22Rv1 (cell line): ENCODE measurements at regions not wholly inside any gene's neighbourhood (a gene's known extent, or its start where the extent isn't known, plus 50 kb on each side); places are given as distances from the start of the nearest gene placed in this dataset.

ENCODE experiments used
- H3K27ac ChIP-seq: fragments of 450-650 bp; 2 replicates; pipeline ENCODE4 v1.5.1; 2017
- CTCF ChIP-seq: fragments of 450-650 bp; IDR thresholded peaks from 2 replicates; pipeline ENCODE4 v1.5.1; 2017; ENCODE audit warnings: mild to moderate bottlenecking
- ZFX ChIP-seq: fragments of 450-650 bp; IDR thresholded peaks from 2 replicates; pipeline ENCODE4 v1.6.1; 2017; ENCODE audit warnings: antibody characterized with exemption, borderline replicate concordance

- no peak overlapping the region for H3K27ac ChIP-seq
- no peak for TF ChIP-seq CTCF
- no peak for TF ChIP-seq ZFX
These were observed 309.7 kb downstream of the SEC16B start for GRCh38 chr1:177660188-177660587.

GRCh38 chr1:177659281-177659680 lies 310.6 kb downstream of the SEC16B start:
- no peak overlapping the region for H3K27ac ChIP-seq
- no peak for TF ChIP-seq CTCF
- TF ChIP-seq ZFX, result no peak

- no peak for TF ChIP-seq CTCF
- TF ChIP-seq ZFX, result no peak
- no peak overlapping the region for H3K27ac ChIP-seq
These were observed 313.3 kb downstream of the SEC16B start for GRCh38 chr1:177656598-177656997.

- peak overlapping the region; percentile 62 for H3K27ac ChIP-seq
- TF ChIP-seq ZFX (no peak), CTCF (no peak)
These were observed 318.9 kb downstream of the SEC16B start for GRCh38 chr1:177650947-177651346.

GRCh38 chr1:177648731-177649265 lies 321.1 kb downstream of the SEC16B start:
- TF ChIP-seq CTCF, result no peak
- no peak for TF ChIP-seq ZFX
- no peak overlapping the region for H3K27ac ChIP-seq

- no peak for TF ChIP-seq ZFX
- TF ChIP-seq CTCF, result no peak
- H3K27ac ChIP-seq, result no peak overlapping the region
These were observed 321.7 kb downstream of the SEC16B start for GRCh38 chr1:177648138-177648537.

GRCh38 chr1:177646757-177647730 lies 322.8 kb downstream of the SEC16B start:
- no peak for TF ChIP-seq ZFX
- TF ChIP-seq CTCF, result no peak
- no peak overlapping the region for H3K27ac ChIP-seq
